Prostate gland (tissue), 2 donors: ENCODE measurements at regions not wholly inside any gene's neighbourhood (a gene's known extent, or its start where the extent isn't known, plus 50 kb on each side); places are given as distances from the start of the nearest gene placed in this dataset.

Experiments used
- POLR2A ChIP-seq: fragments of 450-650 bp; IDR thresholded peaks from one replicate; pipeline ENCODE4 v1.6.1; 2016; ENCODE audit warnings: antibody characterized with exemption, mild to moderate bottlenecking
- POLR2AphosphoS5 ChIP-seq: sonication (generic); formaldehyde crosslinking; IDR thresholded peaks from one replicate; pipeline ENCODE4 v1.6.1; 2017; ENCODE audit warnings: antibody characterized with exemption
- TF ChIP-seq, protein P1 (sequence below), 4 experiments: fragments of 200-600 bp in 2 of 4; fragments of 450-650 bp in 2 of 4; sonication (generic) in 2 of 4; IDR thresholded peaks; 1 replicate in 3 of 4; 2 replicates in 1 of 4; pipeline ENCODE4 v1.5.1; 2016 to 2019; ENCODE audit warnings: antibody characterized with exemption in 4 of 4, mild to moderate bottlenecking in 2 of 4, moderate library complexity in 2 of 4

DNA sequence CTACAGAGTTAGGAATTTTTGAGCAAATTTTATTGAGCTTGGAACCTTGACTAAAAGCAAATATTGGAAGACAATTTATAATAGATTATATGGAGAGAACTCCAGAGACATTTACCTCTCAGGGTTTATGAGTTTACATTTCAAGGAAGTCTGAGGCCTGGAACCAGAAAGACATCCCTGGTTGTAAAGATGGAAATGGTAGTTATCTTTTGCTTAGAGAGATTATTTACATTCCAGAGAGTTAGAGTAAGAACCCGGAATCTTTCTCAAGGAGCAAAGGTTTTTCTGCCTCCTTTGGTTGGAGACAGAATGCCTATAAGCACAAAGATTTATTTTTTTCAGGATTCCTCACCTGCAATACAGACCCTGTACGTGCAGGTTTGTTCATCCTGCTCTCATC is 458.1 kb downstream of the TBL1XR1 start:
- TF ChIP-seq, protein P1, sequence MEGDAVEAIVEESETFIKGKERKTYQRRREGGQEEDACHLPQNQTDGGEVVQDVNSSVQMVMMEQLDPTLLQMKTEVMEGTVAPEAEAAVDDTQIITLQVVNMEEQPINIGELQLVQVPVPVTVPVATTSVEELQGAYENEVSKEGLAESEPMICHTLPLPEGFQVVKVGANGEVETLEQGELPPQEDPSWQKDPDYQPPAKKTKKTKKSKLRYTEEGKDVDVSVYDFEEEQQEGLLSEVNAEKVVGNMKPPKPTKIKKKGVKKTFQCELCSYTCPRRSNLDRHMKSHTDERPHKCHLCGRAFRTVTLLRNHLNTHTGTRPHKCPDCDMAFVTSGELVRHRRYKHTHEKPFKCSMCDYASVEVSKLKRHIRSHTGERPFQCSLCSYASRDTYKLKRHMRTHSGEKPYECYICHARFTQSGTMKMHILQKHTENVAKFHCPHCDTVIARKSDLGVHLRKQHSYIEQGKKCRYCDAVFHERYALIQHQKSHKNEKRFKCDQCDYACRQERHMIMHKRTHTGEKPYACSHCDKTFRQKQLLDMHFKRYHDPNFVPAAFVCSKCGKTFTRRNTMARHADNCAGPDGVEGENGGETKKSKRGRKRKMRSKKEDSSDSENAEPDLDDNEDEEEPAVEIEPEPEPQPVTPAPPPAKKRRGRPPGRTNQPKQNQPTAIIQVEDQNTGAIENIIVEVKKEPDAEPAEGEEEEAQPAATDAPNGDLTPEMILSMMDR (IDR thresholded peaks at IDR 0.05) = no peak
- no peak for TF ChIP-seq POLR2AphosphoS5
- no peak for TF ChIP-seq POLR2A
